Erythroblast (primary cell): ENCODE measurements at regions not wholly inside any gene's neighbourhood (a gene's known extent, or its start where the extent isn't known, plus 50 kb on each side); places are given as distances from the start of the nearest gene placed in this dataset.
"Not testable (repeated sequence)": the region's sequence is repeated elsewhere in the genome, so short reads cannot be mapped to it uniquely, and the experiment has no call there.

ENCODE experiments used
- DNase-seq, 2 experiments: peaks; one replicate each; lab custom pipeline; 2025; lab: John Stamatoyannopoulos, UW
- GATA1 ChIP-seq: IDR thresholded peaks from 2 replicates; pipeline ENCODE4 v1.6.1; 2011; ENCODE audit warnings: low read depth, mild to moderate bottlenecking, control low read depth, low read length, moderate library complexity
- POLR2A ChIP-seq: IDR thresholded peaks from 2 replicates; pipeline ENCODE4 v1.6.1; 2011; ENCODE audit warnings: mild to moderate bottlenecking, low read length

GRCh38 chr1:31485166-31485565, 72.2 kb downstream of the SERINC2 start:
- DNase-seq = no peak
- TF ChIP-seq POLR2A = no peak
- no peak for TF ChIP-seq GATA1

GRCh38 chr1:31487143-31487542, 74.1 kb downstream of the SERINC2 start:
- TF ChIP-seq GATA1 = no peak
- TF ChIP-seq POLR2A = no peak
- peak in 1 of 2 experiments; percentile 27 for DNase-seq

- TF ChIP-seq GATA1 (no peak), POLR2A (no peak)
- no peak for DNase-seq
Measured at GRCh38 chr1:31487721-31488293, 74.8 kb downstream of the SERINC2 start.

- DNase-seq = peak in 1 of 2 experiments; percentile 26
- no peak for TF ChIP-seq GATA1
- TF ChIP-seq POLR2A = no peak
Measured at GRCh38 chr1:31488528-31488927, 75.5 kb downstream of the SERINC2 start.

- DNase-seq = not testable (repeated sequence)
Measured at GRCh38 chr1:31489575-31489974, 76.6 kb downstream of the SERINC2 start.

GRCh38 chr1:31490596-31490995, 77.6 kb downstream of the SERINC2 start:
- not testable (repeated sequence) for DNase-seq

GRCh38 chr1:31495351-31495750, 81.0 kb upstream of the TINAGL1 start:
- DNase-seq = not testable (repeated sequence)

GRCh38 chr1:31495770-31496169, 80.5 kb upstream of the TINAGL1 start:
- not testable (repeated sequence) for DNase-seq

GRCh38 chr1:31497601-31498000, 78.7 kb upstream of the TINAGL1 start:
- no peak for DNase-seq
- TF ChIP-seq POLR2A (no peak), GATA1 (no peak)

GRCh38 chr1:31498376-31499040, 77.8 kb upstream of the TINAGL1 start:
- TF ChIP-seq POLR2A (no peak), GATA1 (no peak)
- peak in 1 of 2 experiments; percentile 12 for DNase-seq

- TF ChIP-seq GATA1 (no peak), POLR2A (no peak)
- no peak for DNase-seq
Measured at GRCh38 chr1:31501505-31501904, 74.8 kb upstream of the TINAGL1 start.

GRCh38 chr1:31502253-31502652, 74.1 kb upstream of the TINAGL1 start:
- no peak for DNase-seq
- no peak for TF ChIP-seq POLR2A
- TF ChIP-seq GATA1 = no peak

- TF ChIP-seq POLR2A (no peak), GATA1 (no peak)
- no peak for DNase-seq
Measured at GRCh38 chr1:31502926-31503511, 73.3 kb upstream of the TINAGL1 start.

- TF ChIP-seq POLR2A = no peak
- TF ChIP-seq GATA1 = no peak
- no peak for DNase-seq
Measured at GRCh38 chr1:31503570-31503969, 72.7 kb upstream of the TINAGL1 start.

- no peak for DNase-seq
- no peak for TF ChIP-seq POLR2A
- TF ChIP-seq GATA1 = no peak
Measured at GRCh38 chr1:31504001-31504400, 72.3 kb upstream of the TINAGL1 start.
